Parathyroid adenoma (tissue), 2 donors: ENCODE measurements at regions not wholly inside any gene's neighbourhood (a gene's known extent, or its start where the extent isn't known, plus 50 kb on each side); places are given as distances from the start of the nearest gene placed in this dataset.

ENCODE experiments used
- H2AFZ ChIP-seq: fragments of 300-600 bp; sonication (generic); one replicate; pipeline ENCODE4 v1.7.0; 2017; ENCODE audit warnings: antibody characterized with exemption, mild to moderate bottlenecking
- H3K27ac ChIP-seq: fragments of 300-600 bp; sonication (generic); one replicate; pipeline ENCODE4 v1.7.0; 2017
- H3K27me3 ChIP-seq: fragments of 300-600 bp; sonication (generic); one replicate; pipeline ENCODE4 v1.7.0; 2017; ENCODE audit warnings: low read length; ENCODE audit not compliant: control insufficient read depth, insufficient read depth
- H3K36me3 ChIP-seq: fragments of 300-600 bp; sonication (generic); one replicate; pipeline ENCODE4 v1.7.0; 2017; ENCODE audit warnings: low read length; ENCODE audit not compliant: control insufficient read depth, insufficient read depth
- H3K4me1 ChIP-seq: fragments of 300-600 bp; sonication (generic); one replicate; pipeline ENCODE4 v1.7.0; 2017; ENCODE audit warnings: control low read depth
- H3K4me2 ChIP-seq: fragments of 300-600 bp; sonication (generic); one replicate; pipeline ENCODE4 v1.7.0; 2017; ENCODE audit warnings: low read length
- H3K4me3 ChIP-seq: fragments of 300-600 bp; sonication (generic); one replicate; pipeline ENCODE4 v1.7.0; 2017; ENCODE audit warnings: low read depth, low read length
- H3K79me2 ChIP-seq: fragments of 300-600 bp; sonication (generic); one replicate; pipeline ENCODE4 v1.7.0; 2017; ENCODE audit warnings: control low read depth
- H3K9ac ChIP-seq: fragments of 300-600 bp; sonication (generic); one replicate; pipeline ENCODE4 v1.7.0; 2017; ENCODE audit warnings: mild to moderate bottlenecking
- H3K9me3 ChIP-seq: fragments of 300-600 bp; sonication (generic); one replicate; pipeline ENCODE4 v1.7.0; 2017; ENCODE audit warnings: low read length; ENCODE audit not compliant: control insufficient read depth
- CTCF ChIP-seq: fragments of 300-600 bp; sonication (generic); IDR thresholded peaks from one replicate; pipeline ENCODE4 v1.7.0; 2017; ENCODE audit warnings: antibody characterized with exemption, mild to moderate bottlenecking
- donor health status: primary hyperparathyroidism.

GRCh38 chr9:129467004-129467588 lies 153.8 kb downstream of the C9orf50 start:
- no peak overlapping the region for H3K4me2 ChIP-seq
- H3K79me2 ChIP-seq: no peaks in the 10 kb centered on the region
- H3K9me3 ChIP-seq: no peaks in the 10 kb centered on the region
- H3K27me3 ChIP-seq: no peaks in the 10 kb centered on the region
- no peak overlapping the region for H3K9ac ChIP-seq
- H3K27ac ChIP-seq: no peak overlapping the region
- H2AFZ ChIP-seq: no peak overlapping the region
- no peak for TF ChIP-seq CTCF
- no peaks in the 10 kb centered on the region for H3K36me3 ChIP-seq
- H3K4me1 ChIP-seq: peaks cover 6% of the 10 kb centered on the region
- no peak overlapping the region for H3K4me3 ChIP-seq

- Histone ChIP-seq H3K36me3 (no peaks in the 10 kb centered on the region), H3K27me3 (no peaks in the 10 kb centered on the region), H3K9me3 (no peaks in the 10 kb centered on the region), H2AFZ (no peak overlapping the region), H3K4me2 (no peak overlapping the region), H3K4me3 (no peak overlapping the region), H3K79me2 (no peaks in the 10 kb centered on the region), H3K27ac (no peak overlapping the region), H3K9ac (no peak overlapping the region), H3K4me1 (peaks cover 10% of the 10 kb centered on the region)
- TF ChIP-seq CTCF: no peak
Measured at GRCh38 chr9:129465834-129466535, 154.9 kb downstream of the C9orf50 start.

- H3K27ac ChIP-seq: no peak overlapping the region
- no peaks in the 10 kb centered on the region for H3K79me2 ChIP-seq
- H3K4me2 ChIP-seq: no peak overlapping the region
- peaks cover 7% of the 10 kb centered on the region for H3K4me1 ChIP-seq
- no peaks in the 10 kb centered on the region for H3K36me3 ChIP-seq
- no peaks in the 10 kb centered on the region for H3K9me3 ChIP-seq
- H3K4me3 ChIP-seq: no peak overlapping the region
- TF ChIP-seq CTCF: no peak
- H3K27me3 ChIP-seq: no peaks in the 10 kb centered on the region
- H3K9ac ChIP-seq: no peak overlapping the region
- no peak overlapping the region for H2AFZ ChIP-seq
Measured at GRCh38 chr9:129464972-129465833, 155.7 kb downstream of the C9orf50 start.

GRCh38 chr9:129463994-129464393 lies 156.9 kb downstream of the C9orf50 start:
- Histone ChIP-seq H3K27me3 (no peaks in the 10 kb centered on the region), H3K9me3 (no peaks in the 10 kb centered on the region), H3K36me3 (no peaks in the 10 kb centered on the region), H3K4me1 (peaks cover 13% of the 10 kb centered on the region), H3K79me2 (no peaks in the 10 kb centered on the region), H3K4me3 (no peak overlapping the region), H2AFZ (no peak overlapping the region), H3K27ac (no peak overlapping the region), H3K9ac (no peak overlapping the region), H3K4me2 (no peak overlapping the region)
- no peak for TF ChIP-seq CTCF
